Panc1 (cell line): ENCODE measurements at regions not wholly inside any gene's neighbourhood (a gene's known extent, or its start where the extent isn't known, plus 50 kb on each side); places are given as distances from the start of the nearest gene placed in this dataset.

Experiments
- ATAC-seq: fragments of 200-7000 bp; cut with Tn5 transposase; 2 replicates; pipeline ENCODE4 v1.9.1; 2020; ENCODE audit warnings: mild to moderate bottlenecking, moderate library complexity
- BruUV-seq: library from RNA; stranded (reverse); fragments of 400-500 nt; replicated peaks from 2 replicates; lab custom pipeline; 2021; lab: Mats Ljungman, UMichigan
- CTCF ChIA-PET: fragments of 300-600 bp; sonication (Branson Sonifier 250); formaldehyde crosslinking; loops from one replicate; lab custom pipeline; 2022; ENCODE audit warnings: antibody characterized with exemption; lab: Charles Lee
- POLR2A ChIA-PET: fragments of 300-600 bp; sonication (Branson Sonifier 250); formaldehyde crosslinking; loops from one replicate; lab custom pipeline; 2022; ENCODE audit warnings: antibody characterized with exemption; lab: Charles Lee
- DNase-seq: peaks from one replicate; pipeline ENCODE4 v3.0.0-alpha.2; 2010; ENCODE audit warnings: low read depth, low spot score
- H3K27ac ChIP-seq: 2 replicates; pipeline ENCODE4 v1.5.1; 2011; ENCODE audit warnings: mild to moderate bottlenecking, low read length, inconsistent platforms
- H3K27me3 ChIP-seq: fragments of 200-500 bp; sonication (Bioruptor generic); 2 replicates; pipeline ENCODE4 v1.6.0; 2014; ENCODE audit warnings: low read length, inconsistent platforms; ENCODE audit not compliant: control insufficient read depth, insufficient read depth
- H3K36me3 ChIP-seq: fragments of 200-500 bp; sonication (Bioruptor generic); 2 replicates; pipeline ENCODE4 v1.5.1; 2014; ENCODE audit warnings: inconsistent platforms, mild to moderate bottlenecking, low read length, moderate library complexity; ENCODE audit not compliant: control insufficient read depth, insufficient read depth
- H3K4me1 ChIP-seq: 2 replicates; pipeline ENCODE4 v1.5.1; 2011; ENCODE audit warnings: inconsistent platforms, mild to moderate bottlenecking, low read length, moderate library complexity; ENCODE audit not compliant: control insufficient read depth, insufficient read depth
- H3K4me3 ChIP-seq, 2 experiments: 2 replicates each; pipeline ENCODE4 v1.5.1; 2011 to 2012; ENCODE audit warnings: low read depth in 2 of 2, low read length in 2 of 2, mild to moderate bottlenecking in 2 of 2, inconsistent platforms in 1 of 2, moderate library complexity in 1 of 2
- H3K9me3 ChIP-seq: fragments of 200-500 bp; sonication (Bioruptor generic); 2 replicates; pipeline ENCODE4 v1.5.1; 2014; ENCODE audit warnings: low read depth, mild to moderate bottlenecking, inconsistent platforms, low read length, moderate library complexity; ENCODE audit not compliant: control insufficient read depth, insufficient read depth
- CTCF ChIP-seq: fragments of 450-650 bp; IDR thresholded peaks from 2 replicates; pipeline ENCODE4 v1.5.1; 2017; ENCODE audit warnings: mild to moderate bottlenecking
- POLR2AphosphoS5 ChIP-seq: IDR thresholded peaks from 2 replicates; pipeline ENCODE4 v1.6.1; 2012; ENCODE audit warnings: mild to moderate bottlenecking, low read depth, low read length, moderate library complexity
- REST ChIP-seq, 2 experiments: IDR thresholded peaks; 2 replicates each; pipeline ENCODE4 v1.6.1; 2011 to 2012; ENCODE audit warnings: low read depth in 2 of 2, control low read depth in 1 of 2, low read length in 1 of 2, mild to moderate bottlenecking in 1 of 2, moderate library complexity in 1 of 2; ENCODE audit not compliant: insufficient read depth in 1 of 2
- SIN3A ChIP-seq: IDR thresholded peaks from 2 replicates; pipeline ENCODE4 v1.6.1; 2012; ENCODE audit warnings: low read depth, mild to moderate bottlenecking, low read length, moderate library complexity, borderline replicate concordance; ENCODE audit not compliant: insufficient read depth
- TCF7L2 ChIP-seq: IDR thresholded peaks from 2 replicates; pipeline ENCODE4 v1.6.1; 2011; ENCODE audit warnings: mild to moderate bottlenecking, low read depth, low read length, inconsistent platforms
- in situ Hi-C: cut with HindIII; loops from 2 replicates; pipeline ENCODE4 v1.10.0; 2016; ENCODE audit warnings: low sequenced_read_pairs, low pct_unique_long_range_greater_than_20kb
- intact Hi-C: fragments of 100-400 bp; cut with micrococcal nuclease; formaldehyde crosslinking; loops from one replicate; pipeline ENCODE4 v1.10.0; 2022; ENCODE audit not compliant: unreplicated experiment

GRCh38 chr6:16857969-16858592, 96.8 kb upstream of the ATXN1 start:
- intact Hi-C loops = no loop called here
- DNase-seq (no peak), ATAC-seq (no peak)
- POLR2A ChIA-PET = no interaction called here
- no TSS peak for BruUV-seq
- TF ChIP-seq SIN3A (no peak), REST (IDR thresholded peaks at IDR 0.05; ENCODE audit: insufficient read depth in 1 of 2, low read depth in 2 of 2, low read length in 1 of 2) (no peak), POLR2AphosphoS5 (no peak), CTCF (no peak), TCF7L2 (no peak)
- CTCF ChIA-PET = no interaction called here
- Histone ChIP-seq H3K27me3 (no peaks in the 10 kb centered on the region; the same call in 1 of the 2 replicates), H3K4me1 (no peaks in the 10 kb centered on the region), H3K9me3 (no peaks in the 10 kb centered on the region), H3K4me3 (no peak overlapping the region), H3K27ac (no peak overlapping the region), H3K36me3 (no peaks in the 10 kb centered on the region)
- in situ Hi-C loops = no loop called here

DNA sequence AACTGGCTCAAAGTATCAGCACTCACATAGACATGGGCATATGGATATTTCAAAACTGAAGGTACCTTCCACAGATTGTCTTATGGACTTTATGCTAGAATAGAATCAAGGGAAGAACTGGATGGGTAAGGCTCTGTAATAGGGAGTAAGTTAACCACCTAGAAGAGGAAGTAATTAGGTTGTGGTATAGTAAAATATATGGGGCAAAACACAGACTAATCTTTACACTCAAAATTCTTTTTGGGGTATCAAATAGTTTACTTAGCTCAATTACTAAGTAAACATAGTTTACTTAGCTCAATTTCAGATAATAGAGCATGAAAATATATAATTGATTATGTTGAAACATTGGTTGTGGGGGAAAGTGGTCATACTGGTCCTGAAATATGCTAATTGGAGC, 94.2 kb upstream of the ATXN1 start:
- POLR2A ChIA-PET = no interaction called here
- H3K9me3 ChIP-seq = no peaks in the 10 kb centered on the region
- intact Hi-C loops = no loop called here
- no peak overlapping the region for H3K4me3 ChIP-seq
- no peak for ATAC-seq
- no peaks in the 10 kb centered on the region; the same call in 1 of the 2 replicates for H3K27me3 ChIP-seq
- DNase-seq = no peak
- no peaks in the 10 kb centered on the region for H3K36me3 ChIP-seq
- no peak overlapping the region for H3K27ac ChIP-seq
- TF ChIP-seq TCF7L2 (no peak), CTCF (no peak), SIN3A (no peak), REST (IDR thresholded peaks at IDR 0.05; ENCODE audit: insufficient read depth in 1 of 2, low read depth in 2 of 2, low read length in 1 of 2) (no peak), POLR2AphosphoS5 (no peak)
- CTCF ChIA-PET = no interaction called here
- H3K4me1 ChIP-seq = no peaks in the 10 kb centered on the region
- no TSS peak for BruUV-seq
- in situ Hi-C loops = no loop called here
